SK-N-MC (cell line): ENCODE measurements at regions not wholly inside any gene's neighbourhood (a gene's known extent, or its start where the extent isn't known, plus 50 kb on each side); places are given as distances from the start of the nearest gene placed in this dataset.

Source experiments
- DNase-seq: peaks from one replicate; pipeline ENCODE4 v3.0.0-alpha.2; 2011; ENCODE audit warnings: low read depth, low spot score
- H3K27ac ChIP-seq: fragments of 200-600 bp; sonication (generic); 2 replicates; pipeline ENCODE4 v1.5.1; 2016; ENCODE audit warnings: mixed run types
- H3K36me3 ChIP-seq: fragments of 200-600 bp; sonication (generic); 2 replicates; pipeline ENCODE4 v1.6.1; 2017; ENCODE audit warnings: antibody characterized with exemption, low read length, mixed read lengths; ENCODE audit not compliant: insufficient read depth
- H3K4me3 ChIP-seq: fragments of 200-600 bp; sonication (generic); 2 replicates; pipeline ENCODE4 v1.5.1; 2016
- H3K9ac ChIP-seq: fragments of 200-600 bp; sonication (generic); 2 replicates; pipeline ENCODE4 v1.8.0; 2017; ENCODE audit warnings: mixed run types, mixed read lengths; ENCODE audit not compliant: insufficient read length
- H3K9me3 ChIP-seq: fragments of 200-600 bp; sonication (generic); 2 replicates; pipeline ENCODE4 v1.6.1; 2017; ENCODE audit warnings: low read depth, mild to moderate bottlenecking, antibody characterized with exemption, low read length, moderate library complexity, mixed read lengths
- EZH2 ChIP-seq: fragments of 200-600 bp; sonication (generic); IDR thresholded peaks from one replicate; pipeline ENCODE4 v1.6.1; 2017; ENCODE audit warnings: antibody characterized with exemption
- FOXP2 ChIP-seq: optimal IDR thresholded peaks from 2 replicates; pipeline ENCODE3; 2011; ENCODE audit warnings: mild to moderate bottlenecking, moderate library complexity; ENCODE audit not compliant: insufficient read depth; ENCODE audit errors: extremely low read length, control extremely low read depth
- POLR2AphosphoS5 ChIP-seq: IDR thresholded peaks from 2 replicates; pipeline ENCODE4 v1.6.1; 2012; ENCODE audit warnings: mild to moderate bottlenecking, low read depth, low read length, borderline replicate concordance

DNA sequence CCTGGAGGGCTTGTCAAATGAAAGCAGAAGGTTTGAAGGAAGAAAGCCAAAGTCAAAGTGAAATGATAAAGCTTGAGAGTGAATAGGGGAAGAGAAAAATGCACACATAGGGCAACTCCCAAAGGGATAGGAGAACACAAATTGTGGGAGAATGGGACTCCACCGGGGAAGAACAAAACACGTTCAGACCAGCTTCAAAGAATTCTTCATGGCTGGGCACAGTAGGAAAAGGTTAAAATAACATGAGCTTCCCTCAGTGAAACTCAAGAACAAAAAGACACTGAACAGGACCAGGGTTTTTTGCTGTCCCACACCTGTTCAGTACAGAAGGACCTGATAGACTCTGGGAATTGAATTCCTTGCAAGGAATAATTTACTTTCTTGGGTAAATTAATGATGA is 123.1 kb upstream of the NCKAP5 start:
- no peaks in the 10 kb centered on the region for H3K9me3 ChIP-seq
- no peak overlapping the region for H3K27ac ChIP-seq
- DNase-seq, result no peak
- H3K4me3 ChIP-seq, result no peak overlapping the region
- H3K36me3 ChIP-seq, result no peaks in the 10 kb centered on the region
- TF ChIP-seq EZH2, result no peak
- TF ChIP-seq POLR2AphosphoS5, result no peak
- no peak for TF ChIP-seq FOXP2
- no peak overlapping the region for H3K9ac ChIP-seq

DNA sequence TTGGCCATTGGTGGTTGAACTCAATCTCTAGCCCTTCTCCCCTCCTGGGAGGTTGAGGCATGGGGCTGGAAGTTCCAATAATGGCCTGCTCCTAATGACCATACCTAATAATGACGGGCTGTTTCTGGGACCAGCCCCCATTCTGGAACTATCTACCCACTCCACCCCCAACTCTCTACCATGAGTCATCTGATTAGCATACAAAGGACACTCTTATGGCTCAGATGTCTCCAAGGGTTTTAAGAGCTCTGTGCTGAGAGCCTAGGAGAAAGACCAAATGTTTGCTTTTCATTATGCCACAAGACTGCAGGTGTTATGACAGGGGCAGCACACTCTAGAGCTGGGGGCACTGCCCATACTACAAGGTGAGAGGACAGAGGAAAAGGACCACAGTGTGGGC is 137.0 kb upstream of the NCKAP5 start:
- H3K9ac ChIP-seq, result no peak overlapping the region
- no peak overlapping the region for H3K27ac ChIP-seq
- H3K36me3 ChIP-seq, result no peaks in the 10 kb centered on the region
- H3K4me3 ChIP-seq, result no peak overlapping the region
- H3K9me3 ChIP-seq, result peaks cover 3% of the 10 kb centered on the region; the same call in 1 of the 2 replicates
- DNase-seq, result no peak
- TF ChIP-seq EZH2 (no peak), FOXP2 (no peak), POLR2AphosphoS5 (no peak)

DNA sequence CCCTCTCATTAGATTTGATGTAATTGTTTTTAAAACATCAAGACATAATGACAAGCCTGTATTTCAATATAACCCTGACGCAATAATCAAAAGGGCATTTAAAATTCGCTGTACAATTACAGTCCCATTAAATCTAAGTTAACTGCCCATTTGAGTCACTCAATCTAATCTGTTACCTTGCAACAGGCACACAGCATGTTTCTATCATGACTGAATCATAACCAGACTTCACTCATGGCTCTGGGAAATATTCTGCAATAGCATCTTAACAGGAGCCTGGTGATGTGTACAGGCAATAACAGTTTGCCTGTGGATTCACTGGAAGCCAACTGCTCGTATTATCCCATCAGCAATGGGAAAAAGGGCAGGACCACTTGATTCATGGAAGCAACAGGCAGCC is 142.3 kb upstream of the NCKAP5 start:
- TF ChIP-seq EZH2 (no peak), FOXP2 (no peak), POLR2AphosphoS5 (no peak)
- Histone ChIP-seq H3K36me3 (no peaks in the 10 kb centered on the region), H3K9ac (no peak overlapping the region), H3K9me3 (no peaks in the 10 kb centered on the region; the same call in 1 of the 2 replicates), H3K27ac (no peak overlapping the region), H3K4me3 (no peak overlapping the region)
- DNase-seq, result no peak

DNA sequence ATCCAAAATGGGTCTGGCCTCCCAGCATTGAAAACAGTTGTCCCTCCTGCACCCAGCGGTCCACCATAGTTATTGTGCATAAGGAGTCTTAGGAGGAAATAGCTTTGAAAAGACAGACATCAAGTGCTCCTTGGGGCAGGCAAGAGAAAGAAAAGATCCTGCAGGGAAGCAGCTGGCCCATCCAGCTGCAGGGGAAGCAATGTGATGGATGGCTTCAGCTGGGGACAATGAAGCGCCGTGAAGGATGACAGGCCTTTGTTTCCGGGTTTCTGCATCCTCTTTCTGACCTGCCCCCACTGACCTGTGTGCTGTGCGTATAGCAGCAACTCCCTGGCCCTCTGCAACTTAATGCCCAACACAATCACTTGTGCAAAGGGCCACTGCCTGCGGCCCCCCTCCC is 142.9 kb upstream of the NCKAP5 start:
- Histone ChIP-seq H3K4me3 (no peak overlapping the region), H3K36me3 (no peaks in the 10 kb centered on the region), H3K9me3 (no peaks in the 10 kb centered on the region; the same call in 1 of the 2 replicates), H3K9ac (no peak overlapping the region), H3K27ac (no peak overlapping the region)
- TF ChIP-seq FOXP2 (no peak), POLR2AphosphoS5 (no peak), EZH2 (no peak)
- DNase-seq, result no peak

DNA sequence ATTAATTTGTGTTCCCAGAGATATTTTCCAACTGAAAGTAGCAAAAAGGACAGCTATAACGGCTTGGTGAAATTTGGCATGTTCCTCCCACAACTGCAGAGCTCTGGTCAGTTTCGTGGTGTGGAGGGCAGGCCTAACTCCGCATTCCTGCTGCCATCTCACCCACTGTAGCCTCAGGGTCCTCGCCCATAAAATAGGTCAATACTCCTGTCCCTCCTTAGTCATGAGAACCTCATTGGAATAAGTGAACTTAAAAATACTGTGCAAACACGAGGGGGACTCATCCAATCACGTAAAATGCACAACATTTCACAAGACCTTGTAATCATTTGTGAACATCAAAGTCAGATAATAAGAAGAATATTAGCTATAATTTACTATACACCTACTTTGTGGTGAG is 143.5 kb upstream of the NCKAP5 start:
- no peaks in the 10 kb centered on the region for H3K36me3 ChIP-seq
- TF ChIP-seq EZH2, result no peak
- TF ChIP-seq POLR2AphosphoS5, result no peak
- no peak for TF ChIP-seq FOXP2
- DNase-seq, result no peak
- H3K27ac ChIP-seq, result no peak overlapping the region
- no peak overlapping the region for H3K9ac ChIP-seq
- H3K9me3 ChIP-seq, result no peaks in the 10 kb centered on the region; the same call in 1 of the 2 replicates
- H3K4me3 ChIP-seq, result no peak overlapping the region

GRCh38 chr2:133712369-133712768 is 144.1 kb upstream of the NCKAP5 start:
- Histone ChIP-seq H3K4me3 (no peak overlapping the region), H3K9me3 (no peaks in the 10 kb centered on the region; the same call in 1 of the 2 replicates), H3K27ac (no peak overlapping the region), H3K9ac (no peak overlapping the region), H3K36me3 (no peaks in the 10 kb centered on the region)
- DNase-seq, result no peak
- TF ChIP-seq POLR2AphosphoS5 (no peak), FOXP2 (no peak), EZH2 (no peak)

DNA sequence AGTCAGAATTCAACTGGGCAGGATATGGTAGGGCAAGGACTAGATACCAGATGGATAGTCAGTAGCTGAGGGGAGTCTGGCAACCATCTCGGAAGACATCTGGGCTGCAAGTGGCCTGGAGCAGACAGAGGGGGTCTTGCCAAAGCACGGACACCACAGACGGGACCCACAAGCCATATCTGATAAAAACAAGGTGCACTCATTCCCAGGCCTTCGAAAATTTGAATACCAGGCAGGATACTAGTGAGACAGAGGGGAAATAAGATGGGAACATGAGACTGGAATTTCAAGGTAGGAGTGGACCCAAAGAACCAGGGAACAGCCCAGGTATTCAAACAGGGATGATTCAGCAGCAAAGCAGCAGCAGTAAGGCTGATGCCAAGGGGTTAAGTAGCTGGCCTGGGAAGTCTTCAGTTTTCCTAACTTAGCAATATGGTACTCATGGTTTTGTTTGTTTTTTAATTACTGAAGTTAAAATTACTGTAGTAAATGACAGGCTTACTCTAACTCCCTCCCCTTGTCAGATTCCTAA is 144.9 kb upstream of the NCKAP5 start:
- H3K4me3 ChIP-seq, result no peak overlapping the region
- no peaks in the 10 kb centered on the region; the same call in 1 of the 2 replicates for H3K9me3 ChIP-seq
- no peaks in the 10 kb centered on the region for H3K36me3 ChIP-seq
- no peak for DNase-seq
- no peak overlapping the region for H3K9ac ChIP-seq
- H3K27ac ChIP-seq, result no peak overlapping the region
- TF ChIP-seq FOXP2 (no peak), EZH2 (no peak), POLR2AphosphoS5 (no peak)

DNA sequence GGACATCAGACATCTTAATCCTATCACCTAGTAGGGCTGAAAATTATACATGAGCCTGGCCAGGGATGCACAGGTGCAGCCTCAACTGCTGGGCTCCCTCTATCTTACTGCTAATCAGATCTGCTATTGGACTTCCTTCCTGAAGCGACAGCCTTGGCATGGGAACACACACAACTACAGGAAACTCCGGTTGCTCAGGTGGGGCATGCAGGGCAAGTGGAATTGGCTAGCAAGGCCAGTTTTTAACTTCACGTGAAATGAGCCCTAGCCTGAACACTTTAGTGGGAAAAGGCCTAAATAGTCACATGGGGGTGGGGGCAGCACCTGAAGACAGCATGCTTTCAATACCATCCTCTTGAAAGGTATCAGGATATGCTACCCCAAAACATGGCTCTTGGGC is 147.9 kb upstream of the NCKAP5 start:
- Histone ChIP-seq H3K36me3 (no peaks in the 10 kb centered on the region), H3K9ac (no peak overlapping the region), H3K4me3 (no peak overlapping the region), H3K27ac (no peak overlapping the region), H3K9me3 (no peaks in the 10 kb centered on the region)
- no peak for DNase-seq
- TF ChIP-seq EZH2 (no peak), POLR2AphosphoS5 (no peak), FOXP2 (no peak)

- no peaks in the 10 kb centered on the region for H3K9me3 ChIP-seq
- DNase-seq, result no peak
- no peak overlapping the region for H3K4me3 ChIP-seq
- no peak for TF ChIP-seq EZH2
- no peak for TF ChIP-seq POLR2AphosphoS5
- TF ChIP-seq FOXP2, result no peak
- H3K27ac ChIP-seq, result no peak overlapping the region
- H3K9ac ChIP-seq, result no peak overlapping the region
- no peaks in the 10 kb centered on the region for H3K36me3 ChIP-seq
These were observed 149.2 kb upstream of the NCKAP5 start for GRCh38 chr2:133717497-133717896.
